ENCODE measurements at regions not wholly inside any gene's neighbourhood (a gene's known extent, or its start where the extent isn't known, plus 50 kb on each side); places are given as distances from the start of the nearest gene placed in this dataset.

DNA sequence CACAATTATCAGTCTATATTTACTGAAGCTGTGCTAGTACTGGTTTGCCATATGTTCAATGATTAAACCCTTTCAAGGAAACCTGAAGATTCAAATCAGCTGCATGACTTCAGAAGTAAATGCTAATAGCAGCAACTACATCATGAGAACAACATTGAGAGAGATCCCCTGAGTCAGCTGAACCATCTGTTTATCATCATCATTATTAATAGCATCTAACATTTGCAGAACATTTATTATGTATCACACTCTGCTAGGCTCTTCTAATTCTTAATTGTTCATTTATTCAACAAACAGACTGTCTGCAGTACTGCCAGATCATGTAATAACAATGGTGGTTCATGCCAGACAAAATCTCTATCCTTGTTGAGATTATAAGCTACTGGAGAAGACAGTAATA lies 157.4 kb downstream of the KLHL28 start:
- Histone ChIP-seq H3K4me3 (ENCODE audit: insufficient read length, low read depth) (no peak overlapping the region), H3K27me3 (ENCODE audit: insufficient read depth, insufficient read length) (no peaks in the 10 kb centered on the region), H3K4me1 (ENCODE audit: insufficient read depth, insufficient read length) (no peaks in the 10 kb centered on the region), H3K9me3 (ENCODE audit: insufficient read depth, low read length) (no peaks in the 10 kb centered on the region), H3K36me3 (ENCODE audit: insufficient read depth, insufficient read length, low read length) (no peaks in the 10 kb centered on the region), H3K9ac (ENCODE audit: insufficient read length, low read depth) (no peak overlapping the region)
- DNase-seq (ENCODE audit: low read depth, low spot score): no peak
- TF ChIP-seq ZNF274 (IDR thresholded peaks at IDR 0.05; ENCODE audit: low read depth, low read length) (no peak), SUZ12 (IDR thresholded peaks at IDR 0.05; ENCODE audit: extremely low read depth, insufficient read depth, insufficient read length) (no peak)

- H3K4me1 ChIP-seq (ENCODE audit: insufficient read depth, insufficient read length): no peaks in the 10 kb centered on the region
- H3K9ac ChIP-seq (ENCODE audit: insufficient read length, low read depth): no peak overlapping the region
- H3K27me3 ChIP-seq (ENCODE audit: insufficient read depth, insufficient read length): no peaks in the 10 kb centered on the region
- peak; percentile 30 for DNase-seq (ENCODE audit: low read depth, low spot score)
- H3K4me3 ChIP-seq (ENCODE audit: insufficient read length, low read depth): no peak overlapping the region
- H3K36me3 ChIP-seq (ENCODE audit: insufficient read depth, insufficient read length, low read length): no peaks in the 10 kb centered on the region
- no peak for TF ChIP-seq SUZ12 (IDR thresholded peaks at IDR 0.05; ENCODE audit: extremely low read depth, insufficient read depth, insufficient read length)
- TF ChIP-seq YY1 (IDR thresholded peaks at IDR 0.05; ENCODE audit: insufficient read depth, insufficient read length): no peak
- no peak for TF ChIP-seq ZNF274 (IDR thresholded peaks at IDR 0.05; ENCODE audit: low read depth, low read length)
- no peaks in the 10 kb centered on the region for H3K9me3 ChIP-seq (ENCODE audit: insufficient read depth, low read length)
These were observed 158.4 kb downstream of the KLHL28 start for GRCh38 chr14:44803239-44803905.

DNA sequence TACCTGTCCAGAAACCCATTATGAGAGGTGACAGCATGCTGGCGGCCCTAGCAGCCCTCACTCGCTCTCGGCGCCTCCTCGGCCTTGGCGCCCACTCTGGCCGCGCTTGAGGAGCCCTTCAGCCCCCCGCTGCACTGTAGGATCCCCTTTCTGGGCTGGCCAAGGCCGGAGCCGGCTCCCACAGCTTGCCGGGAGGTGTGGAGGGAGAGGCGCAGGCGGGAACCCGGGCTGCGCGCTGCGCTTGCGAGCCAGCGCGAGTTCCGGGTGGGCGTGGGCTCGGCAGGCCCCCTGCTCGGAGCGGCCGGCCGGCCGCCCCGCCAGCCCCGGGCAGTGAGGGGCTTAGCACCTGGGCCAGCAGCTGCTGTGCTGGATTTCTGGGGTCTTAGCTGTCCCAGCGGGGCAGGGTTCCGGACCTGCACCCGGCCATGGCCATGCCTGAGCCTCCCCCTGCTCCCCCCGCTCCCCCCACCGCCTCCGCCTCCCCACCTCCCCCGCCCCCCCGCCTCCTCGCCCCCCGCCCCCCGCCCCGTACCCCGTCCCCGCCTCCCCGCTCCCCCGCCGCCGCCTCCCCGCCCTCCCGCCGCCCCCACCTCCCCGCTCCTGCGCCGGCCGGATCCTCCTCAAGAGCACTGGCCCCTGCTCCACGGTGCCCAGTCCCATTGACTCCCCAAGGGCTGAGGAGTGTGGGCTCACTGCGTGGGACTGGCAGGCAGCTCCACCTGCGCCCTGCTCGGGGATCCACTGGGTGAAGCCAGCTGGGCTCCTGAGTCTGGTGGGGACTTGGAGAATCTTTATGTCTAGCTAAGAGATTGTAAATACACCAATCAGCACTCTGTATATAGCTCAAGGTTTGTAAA lies 163.1 kb downstream of the KLHL28 start:
- no peak for DNase-seq (ENCODE audit: low read depth, low spot score)
- Histone ChIP-seq H3K9ac (ENCODE audit: insufficient read length, low read depth) (no peak overlapping the region), H3K36me3 (ENCODE audit: insufficient read depth, insufficient read length, low read length) (no peaks in the 10 kb centered on the region), H3K4me1 (ENCODE audit: insufficient read depth, insufficient read length) (no peaks in the 10 kb centered on the region), H3K4me3 (ENCODE audit: insufficient read length, low read depth) (no peak overlapping the region), H3K9me3 (ENCODE audit: insufficient read depth, low read length) (no peaks in the 10 kb centered on the region), H3K27me3 (ENCODE audit: insufficient read depth, insufficient read length) (no peaks in the 10 kb centered on the region)
- TF ChIP-seq YY1 (IDR thresholded peaks at IDR 0.05; ENCODE audit: insufficient read depth, insufficient read length) (no peak), ZNF274 (IDR thresholded peaks at IDR 0.05; ENCODE audit: low read depth, low read length) (no peak), SUZ12 (IDR thresholded peaks at IDR 0.05; ENCODE audit: extremely low read depth, insufficient read depth, insufficient read length) (no peak)

- Histone ChIP-seq H3K4me3 (ENCODE audit: insufficient read length, low read depth) (no peak overlapping the region), H3K4me1 (ENCODE audit: insufficient read depth, insufficient read length) (no peaks in the 10 kb centered on the region), H3K9me3 (ENCODE audit: insufficient read depth, low read length) (no peaks in the 10 kb centered on the region), H3K27me3 (ENCODE audit: insufficient read depth, insufficient read length) (no peaks in the 10 kb centered on the region), H3K9ac (ENCODE audit: insufficient read length, low read depth) (no peak overlapping the region), H3K36me3 (ENCODE audit: insufficient read depth, insufficient read length, low read length) (no peaks in the 10 kb centered on the region)
- TF ChIP-seq YY1 (IDR thresholded peaks at IDR 0.05; ENCODE audit: insufficient read depth, insufficient read length) (no peak), SUZ12 (IDR thresholded peaks at IDR 0.05; ENCODE audit: extremely low read depth, insufficient read depth, insufficient read length) (no peak), ZNF274 (IDR thresholded peaks at IDR 0.05; ENCODE audit: low read depth, low read length) (no peak)
- DNase-seq (ENCODE audit: low read depth, low spot score): no peak
These were observed 166.0 kb downstream of the KLHL28 start for GRCh38 chr14:44795725-44796124.

- Histone ChIP-seq H3K4me3 (ENCODE audit: insufficient read length, low read depth) (no peak overlapping the region), H3K9ac (ENCODE audit: insufficient read length, low read depth) (no peak overlapping the region), H3K27me3 (ENCODE audit: insufficient read depth, insufficient read length) (no peaks in the 10 kb centered on the region), H3K9me3 (ENCODE audit: insufficient read depth, low read length) (no peaks in the 10 kb centered on the region), H3K4me1 (ENCODE audit: insufficient read depth, insufficient read length) (no peaks in the 10 kb centered on the region), H3K36me3 (ENCODE audit: insufficient read depth, insufficient read length, low read length) (no peaks in the 10 kb centered on the region)
- TF ChIP-seq SUZ12 (IDR thresholded peaks at IDR 0.05; ENCODE audit: extremely low read depth, insufficient read depth, insufficient read length) (no peak), YY1 (IDR thresholded peaks at IDR 0.05; ENCODE audit: insufficient read depth, insufficient read length) (no peak), ZNF274 (IDR thresholded peaks at IDR 0.05; ENCODE audit: low read depth, low read length) (no peak)
- no peak for DNase-seq (ENCODE audit: low read depth, low spot score)
These were observed 170.0 kb downstream of the KLHL28 start for GRCh38 chr14:44791730-44792129.

DNA sequence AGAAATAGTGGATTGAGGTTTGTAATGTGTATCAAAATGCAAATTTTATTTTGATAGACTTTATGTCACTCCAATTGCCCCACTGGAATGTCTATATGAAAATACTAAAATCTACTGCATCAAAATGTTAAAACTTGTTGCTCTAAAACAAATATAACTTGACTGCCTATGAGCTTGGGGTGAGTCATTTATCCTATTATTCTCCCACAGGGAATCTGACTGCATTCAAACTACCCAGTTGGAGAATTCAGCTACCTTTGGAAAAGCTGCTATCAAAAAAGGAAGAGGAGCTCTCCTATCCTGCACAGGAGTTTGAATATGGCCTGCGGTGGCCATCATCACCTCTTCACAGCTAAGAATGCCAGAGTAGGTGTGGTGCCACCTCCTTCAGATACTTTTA lies 173.1 kb downstream of the KLHL28 start:
- no peak for DNase-seq (ENCODE audit: low read depth, low spot score)
- H3K9me3 ChIP-seq (ENCODE audit: insufficient read depth, low read length): no peaks in the 10 kb centered on the region
- H3K4me1 ChIP-seq (ENCODE audit: insufficient read depth, insufficient read length): no peaks in the 10 kb centered on the region
- H3K4me3 ChIP-seq (ENCODE audit: insufficient read length, low read depth): no peak overlapping the region
- H3K9ac ChIP-seq (ENCODE audit: insufficient read length, low read depth): no peak overlapping the region
- no peaks in the 10 kb centered on the region for H3K27me3 ChIP-seq (ENCODE audit: insufficient read depth, insufficient read length)
- TF ChIP-seq SUZ12 (IDR thresholded peaks at IDR 0.05; ENCODE audit: extremely low read depth, insufficient read depth, insufficient read length) (no peak), ZNF274 (IDR thresholded peaks at IDR 0.05; ENCODE audit: low read depth, low read length) (no peak), YY1 (IDR thresholded peaks at IDR 0.05; ENCODE audit: insufficient read depth, insufficient read length) (no peak)
- H3K36me3 ChIP-seq (ENCODE audit: insufficient read depth, insufficient read length, low read length): no peaks in the 10 kb centered on the region

DNA sequence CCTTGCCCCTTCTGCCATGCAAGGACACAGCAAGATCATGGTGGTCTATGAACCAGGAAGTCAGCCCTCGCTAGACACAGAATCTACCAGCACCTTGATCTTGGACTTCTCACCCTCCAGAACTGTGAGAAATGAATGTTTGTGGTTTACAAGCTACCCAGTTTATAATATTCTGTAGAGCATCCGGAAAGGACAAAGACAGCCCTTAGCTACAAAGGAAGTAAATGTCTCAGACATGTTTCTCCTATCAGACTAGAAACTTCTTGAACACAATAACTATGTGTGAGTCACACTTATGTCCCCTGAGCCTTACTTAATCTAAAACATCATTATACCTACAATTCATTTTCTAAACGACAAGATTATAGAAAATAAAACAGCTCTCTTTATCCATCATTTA lies 176.7 kb downstream of the KLHL28 start:
- Histone ChIP-seq H3K4me3 (ENCODE audit: insufficient read length, low read depth) (no peak overlapping the region), H3K36me3 (ENCODE audit: insufficient read depth, insufficient read length, low read length) (no peaks in the 10 kb centered on the region), H3K4me1 (ENCODE audit: insufficient read depth, insufficient read length) (no peaks in the 10 kb centered on the region), H3K9me3 (ENCODE audit: insufficient read depth, low read length) (no peaks in the 10 kb centered on the region), H3K27me3 (ENCODE audit: insufficient read depth, insufficient read length) (no peaks in the 10 kb centered on the region), H3K9ac (ENCODE audit: insufficient read length, low read depth) (no peak overlapping the region)
- TF ChIP-seq SUZ12 (IDR thresholded peaks at IDR 0.05; ENCODE audit: extremely low read depth, insufficient read depth, insufficient read length) (no peak), ZNF274 (IDR thresholded peaks at IDR 0.05; ENCODE audit: low read depth, low read length) (no peak), YY1 (IDR thresholded peaks at IDR 0.05; ENCODE audit: insufficient read depth, insufficient read length) (no peak)
- no peak for DNase-seq (ENCODE audit: low read depth, low spot score)

Measured in NT2/D1 (cell line).